Chondrocyte (in vitro differentiated cells): ENCODE measurements at regions not wholly inside any gene's neighbourhood (a gene's known extent, or its start where the extent isn't known, plus 50 kb on each side); places are given as distances from the start of the nearest gene placed in this dataset.

Experiments
- DNase-seq: peaks from one replicate; pipeline ENCODE4 v3.0.0; 2021; ENCODE audit warnings: mixed read lengths, low spot score
- H3K27ac Mint-ChIP-seq: one replicate; pipeline ENCODE4 v1.8.0; 2021; ENCODE audit warnings: mild to moderate bottlenecking, moderate library complexity, mixed read lengths; ENCODE audit not compliant: unreplicated experiment
- H3K27me3 Mint-ChIP-seq: 2 replicates; pipeline ENCODE4 v1.8.0; 2021; ENCODE audit warnings: low read depth, mixed read lengths
- H3K36me3 Mint-ChIP-seq: 2 replicates; pipeline ENCODE4 v1.8.0; 2021; ENCODE audit warnings: low read depth, mixed read lengths
- H3K4me1 Mint-ChIP-seq: 2 replicates; pipeline ENCODE4 v1.8.0; 2021; ENCODE audit warnings: low read depth, mild to moderate bottlenecking, mixed read lengths
- H3K4me3 Mint-ChIP-seq: one replicate; pipeline ENCODE4 v1.8.0; 2021; ENCODE audit warnings: mild to moderate bottlenecking, moderate library complexity, mixed read lengths; ENCODE audit not compliant: unreplicated experiment
- H3K9me3 Mint-ChIP-seq: 2 replicates; pipeline ENCODE4 v1.8.0; 2021; ENCODE audit warnings: low read depth, mixed read lengths
- CTCF ChIP-seq: fragments of 200-600 bp; sonication (generic); IDR thresholded peaks from 2 replicates; pipeline ENCODE4 v1.5.0; 2021; ENCODE audit warnings: antibody characterized with exemption, mild to moderate bottlenecking, moderate library complexity

DNA sequence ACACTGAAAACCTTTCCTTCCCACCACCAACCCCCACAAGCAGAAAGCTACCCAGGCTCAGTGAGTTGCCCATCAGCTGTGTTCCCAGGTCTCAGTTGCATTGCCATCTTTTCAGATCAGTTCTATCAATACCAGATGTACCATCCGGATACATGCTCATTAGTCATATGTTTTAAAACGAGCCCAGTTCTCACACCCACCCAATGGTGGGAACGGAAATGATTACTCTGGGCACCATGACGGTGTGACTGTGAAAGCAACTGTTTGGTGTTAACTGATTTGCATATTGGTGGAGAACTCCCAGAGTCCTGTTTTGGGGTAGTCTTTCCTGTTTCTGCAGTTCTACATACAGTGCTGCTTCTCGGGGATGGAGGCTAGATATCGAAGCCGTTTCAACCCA is 212.3 kb downstream of the TRIM36 start:
- DNase-seq, result no peak
- no peaks in the 10 kb centered on the region for H3K4me1 Mint-ChIP-seq
- peaks cover 4% of the 10 kb centered on the region for H3K9me3 Mint-ChIP-seq
- H3K27ac Mint-ChIP-seq, result no peak overlapping the region
- no peak for TF ChIP-seq CTCF
- no peak overlapping the region for H3K4me3 Mint-ChIP-seq
- no peaks in the 10 kb centered on the region for H3K27me3 Mint-ChIP-seq
- no peaks in the 10 kb centered on the region for H3K36me3 Mint-ChIP-seq

GRCh38 chr5:114953565-114953964 is 216.1 kb downstream of the TRIM36 start:
- no peaks in the 10 kb centered on the region for H3K36me3 Mint-ChIP-seq

GRCh38 chr5:114952876-114953275 is 216.8 kb downstream of the TRIM36 start:
- no peak for TF ChIP-seq CTCF
- no peaks in the 10 kb centered on the region for H3K36me3 Mint-ChIP-seq
- H3K27me3 Mint-ChIP-seq, result no peaks in the 10 kb centered on the region
- no peak for DNase-seq
- no peak overlapping the region for H3K4me3 Mint-ChIP-seq
- H3K9me3 Mint-ChIP-seq, result peaks cover 3% of the 10 kb centered on the region
- no peaks in the 10 kb centered on the region for H3K4me1 Mint-ChIP-seq
- no peak overlapping the region for H3K27ac Mint-ChIP-seq

More at GRCh38 chr5:114953565-114953964, 216.1 kb downstream of the TRIM36 start:
- Mint-ChIP-seq H3K9me3 (peaks cover 3% of the 10 kb centered on the region), H3K27me3 (no peaks in the 10 kb centered on the region), H3K4me1 (no peaks in the 10 kb centered on the region), H3K4me3 (no peak overlapping the region), H3K27ac (no peak overlapping the region)
- TF ChIP-seq CTCF, result no peak
- DNase-seq, result no peak

DNA sequence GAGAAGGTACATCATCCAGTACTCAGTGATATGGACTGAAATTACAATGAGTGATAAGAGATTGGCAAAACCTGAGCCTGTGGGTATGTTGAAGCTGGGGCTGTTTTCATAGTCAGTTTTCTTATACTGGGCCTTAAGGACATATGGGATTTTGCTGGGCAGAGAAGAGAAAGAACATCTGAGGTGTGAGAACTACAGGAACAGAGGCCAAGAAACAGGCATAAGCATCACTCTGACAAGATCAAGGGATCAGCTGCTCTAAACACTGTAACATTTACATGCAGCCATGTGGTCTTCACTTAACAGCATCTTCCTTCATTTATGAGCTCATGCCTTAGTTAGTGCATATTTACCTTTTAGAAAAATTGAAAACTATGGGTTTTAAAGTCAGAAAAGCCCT is 220.0 kb downstream of the TRIM36 start:
- Mint-ChIP-seq H3K4me3 (no peak overlapping the region), H3K4me1 (no peaks in the 10 kb centered on the region), H3K9me3 (no peaks in the 10 kb centered on the region), H3K27me3 (no peaks in the 10 kb centered on the region), H3K36me3 (no peaks in the 10 kb centered on the region), H3K27ac (no peak overlapping the region)
- no peak for TF ChIP-seq CTCF
- DNase-seq, result no peak

DNA sequence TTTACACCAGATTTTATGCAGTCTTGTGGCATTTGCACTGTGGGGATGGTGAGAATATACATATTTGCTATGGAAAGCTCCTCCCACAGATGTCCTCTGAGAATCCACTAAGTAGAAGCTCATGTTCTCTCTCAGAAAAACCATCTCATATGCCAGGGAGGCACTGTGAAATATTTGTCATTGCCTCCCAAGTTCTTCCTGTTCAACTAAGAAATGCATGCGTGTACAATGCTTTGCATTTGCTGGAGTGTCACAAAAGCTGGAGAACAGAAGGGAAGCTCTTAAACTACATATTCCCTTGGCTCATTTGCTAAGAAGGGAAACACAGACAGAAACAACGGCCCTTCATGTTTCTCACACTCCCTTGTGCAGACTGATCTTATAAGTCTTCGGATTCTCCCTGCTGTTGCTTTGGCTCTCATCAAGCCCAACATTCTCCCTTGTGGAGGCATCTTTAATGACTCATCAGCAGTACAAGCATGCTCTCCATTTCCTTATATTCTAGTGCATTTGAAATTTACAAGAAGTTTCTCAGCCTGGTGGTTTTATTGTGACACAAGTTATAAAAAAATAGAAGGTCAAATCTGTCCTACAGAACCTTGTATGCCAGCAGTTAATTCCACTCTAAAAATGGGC is 220.6 kb downstream of the TRIM36 start:
- no peak overlapping the region for H3K27ac Mint-ChIP-seq
- H3K9me3 Mint-ChIP-seq, result no peaks in the 10 kb centered on the region
- no peak overlapping the region for H3K4me3 Mint-ChIP-seq

More for the DNA sequence above, 220.6 kb downstream of the TRIM36 start:
- no peak for TF ChIP-seq CTCF
- H3K36me3 Mint-ChIP-seq, result no peaks in the 10 kb centered on the region
- no peaks in the 10 kb centered on the region for H3K4me1 Mint-ChIP-seq
- no peak for DNase-seq
- no peaks in the 10 kb centered on the region for H3K27me3 Mint-ChIP-seq
